Lung (tissue), 11 donors: ENCODE measurements at regions not wholly inside any gene's neighbourhood (a gene's known extent, or its start where the extent isn't known, plus 50 kb on each side); places are given as distances from the start of the nearest gene placed in this dataset.

ENCODE experiments used
- ATAC-seq: fragments of 200-7000 bp; cut with Tn5 transposase; one replicate; pipeline ENCODE4 v1.9.1; 2020; ENCODE audit warnings: moderate number of reproducible peaks; ENCODE audit not compliant: insufficient read depth, low FRiP score
- DNase-seq, 3 donors: peaks; one replicate each; pipeline ENCODE4 v3.0.0-alpha.2; 2013 to 2017
- H3K27ac ChIP-seq, 2 donors: one replicate each; pipeline ENCODE4 v1.5.1; 2013; ENCODE audit warnings: mild to moderate bottlenecking in 2 of 2, moderate library complexity in 2 of 2, control low read depth in 1 of 2, inconsistent platforms in 1 of 2, low read depth in 1 of 2, low read length in 1 of 2
- H3K27me3 ChIP-seq, 3 donors: one replicate each; pipeline ENCODE4 v1.5.1; 2013; ENCODE audit warnings: low read length in 2 of 3; ENCODE audit not compliant: control insufficient read depth in 3 of 3, insufficient read depth in 3 of 3
- H3K36me3 ChIP-seq, 4 donors: one replicate each; pipeline ENCODE4 v1.5.1; 2013; ENCODE audit warnings: low read length in 4 of 4, mild to moderate bottlenecking in 1 of 4, moderate library complexity in 1 of 4; ENCODE audit not compliant: control insufficient read depth in 4 of 4, insufficient read depth in 4 of 4
- H3K4me1 ChIP-seq, 5 donors: one replicate each; pipeline ENCODE4 v1.5.1; 2013; ENCODE audit warnings: low read length in 5 of 5, mild to moderate bottlenecking in 2 of 5, moderate library complexity in 1 of 5; ENCODE audit not compliant: control insufficient read depth in 5 of 5, insufficient read depth in 5 of 5
- H3K4me3 ChIP-seq: one replicate; pipeline ENCODE4 v1.5.1; 2013; ENCODE audit warnings: mild to moderate bottlenecking, control low read depth, moderate library complexity
- H3K9ac ChIP-seq, 2 donors: one replicate each; pipeline ENCODE4 v1.5.1; 2013; ENCODE audit warnings: low read length in 2 of 2, control low read depth in 1 of 2; ENCODE audit not compliant: insufficient read depth in 1 of 2
- H3K9me3 ChIP-seq, 4 donors: one replicate each; pipeline ENCODE4 v1.5.1; 2013; ENCODE audit warnings: low read length in 3 of 4, mild to moderate bottlenecking in 1 of 4, moderate library complexity in 1 of 4; ENCODE audit not compliant: control insufficient read depth in 4 of 4, insufficient read depth in 3 of 4
- CTCF ChIP-seq: IDR thresholded peaks from 2 replicates; pipeline ENCODE4 v1.5.1; 2012; ENCODE audit warnings: mild to moderate bottlenecking; ENCODE audit errors: control extremely low read depth, extremely low read depth
- WGBS, 2 donors: extraction: QIAGEN DNeasy Blood & Tissue Kit; methylation state at CpG; one replicate each; pipeline ENCODE4 v1.1.7; 2013; 5-methylcytosine and 5-hydroxymethylcytosine counted together
- donor health status: control.
- donor health status: control.
- donor health status: Bipolar disorder and iron deficiency.
- donor health status: healthy.
- donor health status: DM: yes; HTN: yes; CAD: no.

DNA sequence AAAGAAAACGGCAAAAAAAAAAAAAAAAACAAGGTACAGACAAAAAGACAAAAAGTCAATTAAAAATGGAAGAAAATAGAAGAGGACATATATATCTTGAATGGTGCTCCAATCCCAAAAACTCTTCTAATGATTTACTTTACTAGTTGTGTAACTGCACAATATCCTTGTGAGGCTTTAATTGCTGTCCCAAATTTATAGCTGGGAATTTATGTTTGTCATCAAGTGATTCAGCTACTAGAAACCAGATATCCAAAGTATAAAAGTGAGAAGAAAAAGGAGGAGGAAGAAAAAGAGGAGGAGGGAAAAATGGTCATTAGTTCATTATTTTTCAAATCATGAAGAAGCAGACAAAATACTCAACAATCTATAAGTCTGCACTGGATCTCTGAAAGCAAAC is 150.8 kb upstream of the ARPP21 start:
- ATAC-seq: no peak
- Histone ChIP-seq H3K27ac (no peak overlapping the region), H3K36me3 (no peaks in the 10 kb centered on the region), H3K4me3 (no peak overlapping the region), H3K4me1 (no peaks in the 10 kb centered on the region), H3K9ac (no peak overlapping the region), H3K27me3 (no peaks in the 10 kb centered on the region), H3K9me3 (no peaks in the 10 kb centered on the region)
- WGBS, 2 donors: 83 to 86% methylated on average over 1 of the region's 1 CpG
- DNase-seq: no peak
- no peak for TF ChIP-seq CTCF

DNA sequence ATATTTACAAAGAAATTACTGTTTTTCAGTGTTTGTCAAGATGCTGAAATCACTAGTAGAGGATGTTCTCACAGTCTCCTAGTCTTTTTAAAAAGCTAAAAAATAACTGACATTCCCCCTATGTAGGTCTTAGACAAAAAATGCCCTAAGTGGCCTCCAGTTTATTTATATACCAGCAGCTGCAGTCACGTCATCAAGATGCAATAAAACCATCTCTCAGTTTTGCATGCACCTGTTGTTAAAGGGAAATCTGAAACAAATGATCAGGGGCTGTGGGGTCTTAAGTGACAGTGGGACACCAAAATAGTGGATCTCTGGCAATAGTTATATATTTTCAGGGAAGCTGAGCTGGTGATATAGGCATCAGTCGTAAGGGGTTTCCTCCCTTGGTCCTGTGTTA is 146.5 kb upstream of the ARPP21 start:
- H3K27ac ChIP-seq: no peak overlapping the region
- H3K4me1 ChIP-seq: no peaks in the 10 kb centered on the region
- ATAC-seq: no peak
- H3K4me3 ChIP-seq: no peak overlapping the region
- 75 to 76% methylated on average over 2 of the region's 2 CpGs for WGBS, 2 donors
- H3K9ac ChIP-seq: no peak overlapping the region
- DNase-seq: no peak
- no peak for TF ChIP-seq CTCF
- no peaks in the 10 kb centered on the region for H3K36me3 ChIP-seq
- H3K27me3 ChIP-seq: no peaks in the 10 kb centered on the region
- no peaks in the 10 kb centered on the region for H3K9me3 ChIP-seq

DNA sequence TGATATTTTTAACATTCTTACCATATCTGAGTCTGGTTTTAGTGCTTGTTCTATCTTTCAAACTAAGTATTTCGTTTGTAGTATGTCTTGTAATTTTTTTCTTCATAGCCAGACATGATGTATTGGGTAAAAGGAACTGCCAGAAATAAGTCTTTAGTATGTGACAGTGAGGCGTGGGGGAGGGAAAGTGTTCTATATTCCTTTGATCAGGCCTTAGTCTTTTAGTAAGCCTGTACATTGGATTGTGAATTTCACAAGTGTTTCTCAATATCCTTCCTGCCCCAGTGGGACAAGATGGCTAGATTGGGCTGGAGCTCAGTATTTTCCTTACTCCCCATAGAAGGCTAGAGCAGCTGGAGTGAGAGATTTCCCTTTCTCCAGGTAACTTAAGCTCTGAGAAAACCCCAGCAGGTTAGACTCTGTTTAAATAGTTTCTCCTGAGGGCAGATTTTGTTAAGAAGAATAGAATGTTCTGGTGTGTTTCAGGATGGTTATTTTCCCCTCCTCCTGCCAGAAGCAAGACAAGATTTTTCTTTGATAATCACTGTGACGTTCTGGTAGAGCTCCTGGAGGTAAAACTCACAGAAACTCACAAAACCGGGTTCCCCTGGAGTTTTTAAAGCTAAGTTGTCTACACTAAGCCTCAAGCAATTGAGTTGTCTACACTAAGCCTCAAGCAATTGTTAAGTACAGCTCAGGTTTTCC is 140.7 kb upstream of the ARPP21 start:
- H3K9me3 ChIP-seq: no peaks in the 10 kb centered on the region
- H3K9ac ChIP-seq: no peak overlapping the region
- no peak overlapping the region for H3K4me3 ChIP-seq
- no peaks in the 10 kb centered on the region for H3K4me1 ChIP-seq
- no peak overlapping the region for H3K27ac ChIP-seq
- 54 to 60% methylated on average over 4 of the region's 4 CpGs for WGBS, 2 donors
- H3K27me3 ChIP-seq: no peaks in the 10 kb centered on the region
- DNase-seq (no peak), ATAC-seq (no peak)
- no peaks in the 10 kb centered on the region for H3K36me3 ChIP-seq
- TF ChIP-seq CTCF: no peak
